NT2/D1 (cell line): ENCODE measurements at regions not wholly inside any gene's neighbourhood (a gene's known extent, or its start where the extent isn't known, plus 50 kb on each side); places are given as distances from the start of the nearest gene placed in this dataset.

ENCODE experiments used
- SUZ12 ChIP-seq: IDR thresholded peaks from 2 replicates; pipeline ENCODE4 v1.6.1; 2011; ENCODE audit not compliant: insufficient read length, insufficient read depth; ENCODE audit errors: extremely low read depth
- YY1 ChIP-seq: IDR thresholded peaks from 2 replicates; pipeline ENCODE4 v1.6.1; 2011; ENCODE audit not compliant: insufficient read length, insufficient read depth
- ZNF274 ChIP-seq: IDR thresholded peaks from 2 replicates; pipeline ENCODE4 v1.6.1; 2011; ENCODE audit warnings: mild to moderate bottlenecking, low read depth, low read length

DNA sequence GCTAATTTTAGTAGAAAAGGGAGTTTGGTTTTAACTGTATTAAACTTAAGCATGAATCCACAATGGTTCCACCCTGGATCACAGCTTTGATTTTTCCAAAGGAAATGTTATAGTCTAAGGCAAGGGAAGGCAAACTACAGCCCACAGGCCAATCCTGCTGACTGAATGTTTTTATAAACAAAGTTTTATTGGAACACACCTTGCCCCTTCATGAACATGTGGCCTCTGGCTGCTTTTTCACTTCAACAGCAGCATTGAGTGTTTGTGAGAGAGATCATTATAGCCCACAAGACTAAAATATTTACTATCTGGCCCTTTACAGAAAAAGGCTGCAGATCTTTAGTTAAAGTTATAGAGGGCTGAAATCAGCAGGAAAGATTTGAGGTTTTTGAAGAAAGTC is 198.7 kb downstream of the IRS2 start:
- no peak for TF ChIP-seq ZNF274
- no peak for TF ChIP-seq SUZ12
- TF ChIP-seq YY1, result no peak
